ENCODE measurements at regions not wholly inside any gene's neighbourhood (a gene's known extent, or its start where the extent isn't known, plus 50 kb on each side); places are given as distances from the start of the nearest gene placed in this dataset.

- TF ChIP-seq, protein P1, sequence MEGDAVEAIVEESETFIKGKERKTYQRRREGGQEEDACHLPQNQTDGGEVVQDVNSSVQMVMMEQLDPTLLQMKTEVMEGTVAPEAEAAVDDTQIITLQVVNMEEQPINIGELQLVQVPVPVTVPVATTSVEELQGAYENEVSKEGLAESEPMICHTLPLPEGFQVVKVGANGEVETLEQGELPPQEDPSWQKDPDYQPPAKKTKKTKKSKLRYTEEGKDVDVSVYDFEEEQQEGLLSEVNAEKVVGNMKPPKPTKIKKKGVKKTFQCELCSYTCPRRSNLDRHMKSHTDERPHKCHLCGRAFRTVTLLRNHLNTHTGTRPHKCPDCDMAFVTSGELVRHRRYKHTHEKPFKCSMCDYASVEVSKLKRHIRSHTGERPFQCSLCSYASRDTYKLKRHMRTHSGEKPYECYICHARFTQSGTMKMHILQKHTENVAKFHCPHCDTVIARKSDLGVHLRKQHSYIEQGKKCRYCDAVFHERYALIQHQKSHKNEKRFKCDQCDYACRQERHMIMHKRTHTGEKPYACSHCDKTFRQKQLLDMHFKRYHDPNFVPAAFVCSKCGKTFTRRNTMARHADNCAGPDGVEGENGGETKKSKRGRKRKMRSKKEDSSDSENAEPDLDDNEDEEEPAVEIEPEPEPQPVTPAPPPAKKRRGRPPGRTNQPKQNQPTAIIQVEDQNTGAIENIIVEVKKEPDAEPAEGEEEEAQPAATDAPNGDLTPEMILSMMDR (IDR thresholded peaks at IDR 0.05): no peak
- no peaks in the 10 kb centered on the region for H3K9me3 ChIP-seq (ENCODE audit: control insufficient read depth, insufficient read depth, low read length)
- Mint-ChIP-seq H3K36me3 (no peaks in the 10 kb centered on the region), H3K4me3 (no peak overlapping the region), H3K27me3 (ENCODE audit: low read depth in 2 of 2) (peaks cover 9% of the 10 kb centered on the region in 2 donors), H3K9me3 (no peaks in the 10 kb centered on the region), H3K4me1 (no peaks in the 10 kb centered on the region), H3K27ac (no peak overlapping the region)
- no peak overlapping the region for H3K27ac ChIP-seq (ENCODE audit: low read length)
- 91% methylated on average over 24 of the region's 24 CpGs for WGBS (ENCODE audit: insufficient coverage)
- no peaks in the 10 kb centered on the region for H3K36me3 ChIP-seq (ENCODE audit: control insufficient read depth, insufficient read depth, low read length)
- DNase-seq (no peak), ATAC-seq (no peak)
- no peaks in the 10 kb centered on the region for H3K4me1 ChIP-seq (ENCODE audit: control insufficient read depth, insufficient read depth, low read length)
- H3K4me3 ChIP-seq (ENCODE audit: low read length): no peak overlapping the region
- no peaks in the 10 kb centered on the region for H3K27me3 ChIP-seq (ENCODE audit: control insufficient read depth, insufficient read depth, low read length)
- intact Hi-C loops (cut with micrococcal nuclease): loop anchor here (5.0 kb wide), 1 partner anchor 33 kb away; no protein-coding TSS in a partner anchor
Measured at GRCh38 chr22:49400136-49400940, 427.3 kb downstream of the BRD1 start.

GRCh38 chr22:49398646-49399045 is 429.0 kb downstream of the BRD1 start:
- H3K27ac ChIP-seq (ENCODE audit: low read length): no peak overlapping the region
- ATAC-seq: no peak
- Mint-ChIP-seq H3K27me3 (ENCODE audit: low read depth in 2 of 2) (peaks cover 3 to 6% of the 10 kb centered on the region in 2 donors), H3K9me3 (no peaks in the 10 kb centered on the region), H3K36me3 (no peaks in the 10 kb centered on the region), H3K4me1 (no peaks in the 10 kb centered on the region), H3K27ac (no peak overlapping the region), H3K4me3 (no peak overlapping the region)
- intact Hi-C loops (cut with micrococcal nuclease): no loop called here
- no peak overlapping the region for H3K4me3 ChIP-seq (ENCODE audit: low read length)
- no peak for DNase-seq
- H3K4me1 ChIP-seq (ENCODE audit: control insufficient read depth, insufficient read depth, low read length): no peaks in the 10 kb centered on the region
- H3K36me3 ChIP-seq (ENCODE audit: control insufficient read depth, insufficient read depth, low read length): no peaks in the 10 kb centered on the region
- H3K9me3 ChIP-seq (ENCODE audit: control insufficient read depth, insufficient read depth, low read length): no peaks in the 10 kb centered on the region
- TF ChIP-seq, protein P1 (IDR thresholded peaks at IDR 0.05): no peak
- WGBS (ENCODE audit: insufficient coverage): 87% methylated on average over 14 of the region's 15 CpGs
- no peaks in the 10 kb centered on the region for H3K27me3 ChIP-seq (ENCODE audit: control insufficient read depth, insufficient read depth, low read length)

- peaks cover 3 to 7% of the 10 kb centered on the region in 2 donors for H3K27me3 Mint-ChIP-seq (ENCODE audit: low read depth in 2 of 2)
- H3K27ac Mint-ChIP-seq: no peak overlapping the region
- H3K9me3 ChIP-seq (ENCODE audit: control insufficient read depth, insufficient read depth, low read length): no peaks in the 10 kb centered on the region
- ATAC-seq (no peak), DNase-seq (no peak)
- no peak overlapping the region for H3K4me3 Mint-ChIP-seq
- H3K27ac ChIP-seq (ENCODE audit: low read length): no peak overlapping the region
- TF ChIP-seq, protein P1 (IDR thresholded peaks at IDR 0.05): no peak
- H3K9me3 Mint-ChIP-seq: no peaks in the 10 kb centered on the region
- no peaks in the 10 kb centered on the region for H3K27me3 ChIP-seq (ENCODE audit: control insufficient read depth, insufficient read depth, low read length)
- intact Hi-C loops (cut with micrococcal nuclease): no loop called here
- no peak overlapping the region for H3K4me3 ChIP-seq (ENCODE audit: low read length)
- H3K4me1 Mint-ChIP-seq: no peaks in the 10 kb centered on the region
- H3K4me1 ChIP-seq (ENCODE audit: control insufficient read depth, insufficient read depth, low read length): no peaks in the 10 kb centered on the region
- no peaks in the 10 kb centered on the region for H3K36me3 Mint-ChIP-seq
- H3K36me3 ChIP-seq (ENCODE audit: control insufficient read depth, insufficient read depth, low read length): no peaks in the 10 kb centered on the region
- WGBS (ENCODE audit: insufficient coverage): 91% methylated on average over 17 of the region's 17 CpGs
Measured at GRCh38 chr22:49398115-49398514, 429.6 kb downstream of the BRD1 start.

DNA sequence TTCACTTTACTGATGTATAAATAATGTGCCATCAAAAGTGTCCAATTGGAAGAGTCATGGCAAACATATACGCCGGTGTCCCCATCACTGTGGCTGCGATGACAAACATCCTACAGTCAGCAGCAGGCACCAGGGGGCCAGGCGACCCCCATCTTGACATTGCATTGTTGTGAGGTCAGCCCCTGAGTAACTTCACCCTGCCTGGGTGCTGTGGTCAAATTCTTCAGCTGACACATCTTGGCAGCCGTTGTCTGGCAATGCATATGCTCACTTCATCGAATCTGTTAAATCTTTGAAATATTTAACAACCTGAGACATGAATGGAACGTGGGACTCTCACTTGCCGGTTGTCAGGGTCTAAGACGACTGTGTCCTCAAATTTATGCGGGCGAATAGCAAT is 430.9 kb downstream of the BRD1 start:
- no peaks in the 10 kb centered on the region for H3K27me3 ChIP-seq (ENCODE audit: control insufficient read depth, insufficient read depth, low read length)
- Mint-ChIP-seq H3K4me1 (no peaks in the 10 kb centered on the region), H3K27ac (no peak overlapping the region), H3K9me3 (no peaks in the 10 kb centered on the region), H3K36me3 (no peaks in the 10 kb centered on the region), H3K4me3 (no peak overlapping the region), H3K27me3 (ENCODE audit: low read depth in 2 of 2) (peaks cover 4 to 9% of the 10 kb centered on the region in 2 donors)
- intact Hi-C loops (cut with micrococcal nuclease): no loop called here
- 83% methylated on average over 11 of the region's 11 CpGs for WGBS (ENCODE audit: insufficient coverage)
- no peak for DNase-seq
- no peak for ATAC-seq
- no peaks in the 10 kb centered on the region for H3K4me1 ChIP-seq (ENCODE audit: control insufficient read depth, insufficient read depth, low read length)
- TF ChIP-seq, protein P1 (IDR thresholded peaks at IDR 0.05): no peak
- H3K9me3 ChIP-seq (ENCODE audit: control insufficient read depth, insufficient read depth, low read length): no peaks in the 10 kb centered on the region
- no peak overlapping the region for H3K4me3 ChIP-seq (ENCODE audit: low read length)
- H3K36me3 ChIP-seq (ENCODE audit: control insufficient read depth, insufficient read depth, low read length): no peaks in the 10 kb centered on the region
- H3K27ac ChIP-seq (ENCODE audit: low read length): no peak overlapping the region
